SK-N-SH treated with all-trans-retinoic acid at 6 μM for 48 hours (cell line): ENCODE measurements at regions not wholly inside any gene's neighbourhood (a gene's known extent, or its start where the extent isn't known, plus 50 kb on each side); places are given as distances from the start of the nearest gene placed in this dataset.
A peak's percentile ranks its signal among the peaks of the same experiment; 100 is the strongest.

Experiments
- ATAC-seq: fragments of 200-7000 bp; cut with Tn5 transposase; 3 replicates; pipeline ENCODE4 v1.9.1; 2020; ENCODE audit warnings: mild to moderate bottlenecking, moderate library complexity
- ARNTL ChIP-seq: fragments of 450-650 bp; formaldehyde crosslinking; IDR thresholded peaks from 2 replicates; pipeline ENCODE4 v1.5.0; 2020; ENCODE audit warnings: low read depth, mild to moderate bottlenecking, moderate library complexity, borderline replicate concordance
- BACH2 ChIP-seq: fragments of 250-450 bp; sonication (Bioruptor Pico); IDR thresholded peaks from 2 replicates; pipeline ENCODE4 v1.9.0; 2021; ENCODE audit warnings: mild to moderate bottlenecking, borderline replicate concordance
- CSDC2 ChIP-seq: fragments of 250-450 bp; sonication (Bioruptor Pico); IDR thresholded peaks from 2 replicates; pipeline ENCODE4 v1.5.0; 2020; ENCODE audit warnings: mild to moderate bottlenecking, moderate library complexity
- ESRRG ChIP-seq: fragments of 250-450 bp; sonication (Bioruptor Pico); IDR thresholded peaks from 2 replicates; pipeline ENCODE4 v1.6.1; 2021; ENCODE audit warnings: mild to moderate bottlenecking
- ISL1 ChIP-seq: fragments of 250-450 bp; sonication (Bioruptor Pico); IDR thresholded peaks from 2 replicates; pipeline ENCODE4 v2.1.2; 2022; ENCODE audit warnings: mild to moderate bottlenecking, moderate library complexity
- OSR1 ChIP-seq: fragments of 250-450 bp; sonication (Bioruptor Pico); IDR thresholded peaks from 2 replicates; pipeline ENCODE4 v1.8.0; 2022; ENCODE audit warnings: moderate library complexity, mild to moderate bottlenecking, inconsistent platforms
- RARB ChIP-seq: fragments of 250-450 bp; sonication (Bioruptor Pico); IDR thresholded peaks from 2 replicates; pipeline ENCODE4 v1.8.0; 2021; ENCODE audit warnings: mild to moderate bottlenecking, moderate library complexity
- SNAI2 ChIP-seq: fragments of 250-450 bp; sonication (Bioruptor Pico); IDR thresholded peaks from 2 replicates; pipeline ENCODE4 v1.5.0; 2020; ENCODE audit warnings: mild to moderate bottlenecking, moderate library complexity
- TCF4 ChIP-seq: fragments of 250-450 bp; sonication (Bioruptor Pico); IDR thresholded peaks from 2 replicates; pipeline ENCODE4 v1.8.0; 2021; ENCODE audit warnings: mild to moderate bottlenecking, moderate library complexity, borderline replicate concordance
- TOX ChIP-seq: fragments of 250-450 bp; sonication (Bioruptor Pico); IDR thresholded peaks from 2 replicates; pipeline ENCODE4 v1.8.0; 2021; ENCODE audit warnings: mild to moderate bottlenecking, moderate library complexity, borderline replicate concordance
- ZC3H10 ChIP-seq: fragments of 250-450 bp; sonication (Bioruptor Pico); IDR thresholded peaks from 2 replicates; pipeline ENCODE4 v1.5.1; 2021; ENCODE audit warnings: mild to moderate bottlenecking, moderate library complexity
- ZFP3 ChIP-seq: fragments of 250-450 bp; sonication (Bioruptor Pico); IDR thresholded peaks from 2 replicates; pipeline ENCODE4 v1.5.0; 2020; ENCODE audit warnings: mild to moderate bottlenecking, moderate library complexity
- ZFP30 ChIP-seq: fragments of 450-650 bp; formaldehyde crosslinking; IDR thresholded peaks from 2 replicates; pipeline ENCODE4 v1.5.0; 2022; ENCODE audit warnings: mild to moderate bottlenecking, moderate library complexity
- ZNF565 ChIP-seq: fragments of 450-650 bp; formaldehyde crosslinking; conservative IDR thresholded peaks from 2 replicates; pipeline ENCODE4 v1.5.0; 2020; ENCODE audit warnings: low read depth, mild to moderate bottlenecking, moderate library complexity
- ZNF70 ChIP-seq: fragments of 450-650 bp; formaldehyde crosslinking; IDR thresholded peaks from 2 replicates; pipeline ENCODE4 v1.5.0; 2020; ENCODE audit warnings: mild to moderate bottlenecking, moderate library complexity
- ZNF8 ChIP-seq: fragments of 450-650 bp; formaldehyde crosslinking; IDR thresholded peaks from 2 replicates; pipeline ENCODE4 v1.5.0; 2020; ENCODE audit warnings: mild to moderate bottlenecking, moderate library complexity
- TF ChIP-seq, protein P1 (sequence below): fragments of 250-450 bp; sonication (Bioruptor Pico); IDR thresholded peaks from 2 replicates; pipeline ENCODE4 v1.5.1; 2020; ENCODE audit warnings: low read depth, mild to moderate bottlenecking, moderate library complexity
- TF ChIP-seq, protein P2 (sequence below): fragments of 250-450 bp; sonication (Bioruptor Pico); IDR thresholded peaks from 2 replicates; pipeline ENCODE4 v1.8.0; 2020; ENCODE audit warnings: mild to moderate bottlenecking, moderate library complexity, borderline replicate concordance
- TF ChIP-seq, protein P3 (sequence below): fragments of 250-450 bp; sonication (Bioruptor Pico); IDR thresholded peaks from 2 replicates; pipeline ENCODE4 v1.8.0; 2021; ENCODE audit warnings: low read depth, mild to moderate bottlenecking, moderate library complexity, borderline replicate concordance
- TF ChIP-seq, protein P4 (sequence below): fragments of 250-450 bp; sonication (Bioruptor Pico); IDR thresholded peaks from 2 replicates; pipeline ENCODE4 v1.5.0; 2020; ENCODE audit warnings: mild to moderate bottlenecking, moderate library complexity
- TF ChIP-seq, protein P5 (sequence below): fragments of 250-450 bp; sonication (Bioruptor Pico); IDR thresholded peaks from 2 replicates; pipeline ENCODE4 v1.5.1; 2021; ENCODE audit warnings: mild to moderate bottlenecking, moderate library complexity

DNA sequence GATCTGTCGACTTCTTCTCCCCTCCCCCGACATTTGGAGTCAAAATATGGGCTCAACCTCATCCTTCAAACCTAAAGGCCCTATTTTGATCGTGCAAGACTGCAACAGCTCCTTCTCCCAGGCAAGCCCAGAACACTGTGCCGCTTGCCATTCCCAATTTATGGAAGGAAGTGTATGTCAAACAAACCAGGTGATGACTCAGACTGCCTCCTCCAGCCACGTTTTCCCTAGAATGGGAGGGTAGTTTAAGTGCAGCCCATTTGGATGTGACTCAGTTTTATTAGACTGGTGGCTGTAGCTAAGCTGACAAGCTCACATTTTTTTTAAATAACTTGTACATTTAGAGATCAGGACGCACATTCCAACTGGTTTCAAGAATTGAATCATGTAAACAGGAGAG is 570.4 kb upstream of the DIPK2B start:
- ATAC-seq: peak; percentile 68
- TF ChIP-seq RARB (CRISPR knock-in tag) (0 out of 2 replicates have a peak, but pooled peaks have one; percentile 46), TOX (CRISPR knock-in tag) (peak; percentile 64; the same call in 1 of the 2 replicates), TCF4 (no peak)

DNA sequence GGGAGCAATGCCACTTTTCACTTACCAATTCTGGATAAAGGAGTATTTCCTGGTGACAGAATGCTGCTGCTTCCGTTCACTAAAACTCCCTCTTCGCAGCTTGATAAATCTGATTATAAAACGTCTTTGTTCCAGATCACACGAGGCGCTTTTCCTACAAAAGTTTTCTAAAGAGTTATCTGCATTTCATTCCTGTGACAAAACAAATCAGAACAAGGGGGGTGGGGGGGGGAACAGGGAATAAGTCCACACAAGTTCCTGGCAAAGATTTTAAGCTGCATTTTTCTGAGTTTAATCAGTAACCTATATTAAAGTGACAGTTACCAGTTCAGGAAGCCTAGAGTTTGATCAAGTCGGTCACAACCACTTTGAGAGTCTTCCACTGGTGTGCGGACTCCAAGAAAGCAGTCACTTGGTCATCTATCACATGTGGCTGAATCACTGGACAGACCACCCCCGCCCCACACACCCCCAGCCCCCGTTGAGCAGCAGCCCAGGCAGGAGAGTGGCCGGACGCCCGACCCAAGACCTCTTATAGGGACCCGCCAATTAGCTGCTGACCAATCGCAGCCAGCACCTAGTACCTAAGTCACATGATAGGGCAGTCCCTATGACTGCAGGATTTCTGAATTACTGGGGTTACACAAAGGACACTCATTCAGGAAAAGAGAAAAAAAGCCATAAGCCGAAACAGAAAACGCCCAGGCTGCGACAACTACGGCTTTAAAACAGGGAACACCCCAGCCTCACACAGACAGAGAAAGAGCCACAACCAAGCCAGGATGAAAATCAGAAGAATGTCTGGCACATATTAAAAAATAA is 569.3 kb upstream of the DIPK2B start:
- no peak for TF ChIP-seq ESRRG
- no peak for TF ChIP-seq ZNF565 (CRISPR knock-in tag)
- TF ChIP-seq, protein P1, sequence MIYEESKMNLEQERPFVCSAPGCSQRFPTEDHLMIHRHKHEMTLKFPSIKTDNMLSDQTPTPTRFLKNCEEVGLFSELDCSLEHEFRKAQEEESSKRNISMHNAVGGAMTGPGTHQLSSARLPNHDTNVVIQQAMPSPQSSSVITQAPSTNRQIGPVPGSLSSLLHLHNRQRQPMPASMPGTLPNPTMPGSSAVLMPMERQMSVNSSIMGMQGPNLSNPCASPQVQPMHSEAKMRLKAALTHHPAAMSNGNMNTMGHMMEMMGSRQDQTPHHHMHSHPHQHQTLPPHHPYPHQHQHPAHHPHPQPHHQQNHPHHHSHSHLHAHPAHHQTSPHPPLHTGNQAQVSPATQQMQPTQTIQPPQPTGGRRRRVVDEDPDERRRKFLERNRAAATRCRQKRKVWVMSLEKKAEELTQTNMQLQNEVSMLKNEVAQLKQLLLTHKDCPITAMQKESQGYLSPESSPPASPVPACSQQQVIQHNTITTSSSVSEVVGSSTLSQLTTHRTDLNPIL: no peak
- TF ChIP-seq RARB (CRISPR knock-in tag): no peak
- TF ChIP-seq ISL1 (CRISPR knock-in tag): no peak
- no peak for TF ChIP-seq ZFP3 (CRISPR knock-in tag)
- no peak for TF ChIP-seq ZNF8 (CRISPR knock-in tag)
- no peak for TF ChIP-seq ZC3H10
- no peak for TF ChIP-seq TCF4
- no peak for TF ChIP-seq TOX (CRISPR knock-in tag)
- TF ChIP-seq, protein P2, sequence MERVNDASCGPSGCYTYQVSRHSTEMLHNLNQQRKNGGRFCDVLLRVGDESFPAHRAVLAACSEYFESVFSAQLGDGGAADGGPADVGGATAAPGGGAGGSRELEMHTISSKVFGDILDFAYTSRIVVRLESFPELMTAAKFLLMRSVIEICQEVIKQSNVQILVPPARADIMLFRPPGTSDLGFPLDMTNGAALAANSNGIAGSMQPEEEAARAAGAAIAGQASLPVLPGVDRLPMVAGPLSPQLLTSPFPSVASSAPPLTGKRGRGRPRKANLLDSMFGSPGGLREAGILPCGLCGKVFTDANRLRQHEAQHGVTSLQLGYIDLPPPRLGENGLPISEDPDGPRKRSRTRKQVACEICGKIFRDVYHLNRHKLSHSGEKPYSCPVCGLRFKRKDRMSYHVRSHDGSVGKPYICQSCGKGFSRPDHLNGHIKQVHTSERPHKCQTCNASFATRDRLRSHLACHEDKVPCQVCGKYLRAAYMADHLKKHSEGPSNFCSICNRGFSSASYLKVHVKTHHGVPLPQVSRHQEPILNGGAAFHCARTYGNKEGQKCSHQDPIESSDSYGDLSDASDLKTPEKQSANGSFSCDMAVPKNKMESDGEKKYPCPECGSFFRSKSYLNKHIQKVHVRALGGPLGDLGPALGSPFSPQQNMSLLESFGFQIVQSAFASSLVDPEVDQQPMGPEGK (CRISPR knock-in tag): no peak
- no peak for TF ChIP-seq SNAI2 (CRISPR knock-in tag)
- TF ChIP-seq ZFP30 (CRISPR knock-in tag): no peak
- no peak for TF ChIP-seq OSR1
- TF ChIP-seq CSDC2: no peak
- peak; percentile 73 for ATAC-seq

DNA sequence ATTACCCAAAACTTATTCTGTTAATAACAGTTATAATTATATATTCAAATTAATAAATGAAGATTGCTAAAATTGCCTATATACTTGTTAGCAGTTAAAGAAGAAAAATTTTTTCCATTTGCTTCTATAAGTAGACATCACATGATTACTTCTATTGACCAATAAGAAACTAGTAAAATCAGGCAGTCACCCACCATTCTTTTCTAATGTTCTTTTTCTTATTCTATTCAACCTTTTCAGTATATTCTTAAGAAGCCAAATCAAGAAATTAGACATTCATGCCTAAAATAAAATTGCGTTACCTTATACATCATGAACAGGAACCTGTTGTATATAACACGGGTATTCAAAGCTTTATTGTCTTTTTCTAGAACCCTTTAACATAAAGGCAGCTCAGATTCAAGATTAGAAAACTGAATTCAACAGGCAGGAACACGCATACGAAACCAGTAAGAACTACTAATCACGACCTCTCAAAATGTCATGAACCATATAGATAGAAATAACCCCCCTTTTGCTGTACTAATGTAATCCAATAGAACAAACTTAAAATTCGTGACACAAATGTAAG is 568.1 kb upstream of the DIPK2B start:
- no peak for TF ChIP-seq TCF4
- TF ChIP-seq SNAI2 (CRISPR knock-in tag): no peak
- TF ChIP-seq, protein P3, sequence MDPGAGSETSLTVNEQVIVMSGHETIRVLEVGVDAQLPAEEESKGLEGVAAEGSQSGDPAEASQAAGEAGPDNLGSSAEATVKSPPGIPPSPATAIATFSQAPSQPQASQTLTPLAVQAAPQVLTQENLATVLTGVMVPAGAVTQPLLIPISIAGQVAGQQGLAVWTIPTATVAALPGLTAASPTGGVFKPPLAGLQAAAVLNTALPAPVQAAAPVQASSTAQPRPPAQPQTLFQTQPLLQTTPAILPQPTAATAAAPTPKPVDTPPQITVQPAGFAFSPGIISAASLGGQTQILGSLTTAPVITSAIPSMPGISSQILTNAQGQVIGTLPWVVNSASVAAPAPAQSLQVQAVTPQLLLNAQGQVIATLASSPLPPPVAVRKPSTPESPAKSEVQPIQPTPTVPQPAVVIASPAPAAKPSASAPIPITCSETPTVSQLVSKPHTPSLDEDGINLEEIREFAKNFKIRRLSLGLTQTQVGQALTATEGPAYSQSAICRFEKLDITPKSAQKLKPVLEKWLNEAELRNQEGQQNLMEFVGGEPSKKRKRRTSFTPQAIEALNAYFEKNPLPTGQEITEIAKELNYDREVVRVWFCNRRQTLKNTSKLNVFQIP: no peak
- no peak for TF ChIP-seq BACH2 (CRISPR knock-in tag)
- no peak for TF ChIP-seq ZFP30 (CRISPR knock-in tag)
- TF ChIP-seq ARNTL (CRISPR knock-in tag): no peak
- TF ChIP-seq, protein P1: no peak
- no peak for TF ChIP-seq ZFP3 (CRISPR knock-in tag)
- TF ChIP-seq ZNF8 (CRISPR knock-in tag): no peak
- TF ChIP-seq ISL1 (CRISPR knock-in tag): no peak
- no peak for ATAC-seq

DNA sequence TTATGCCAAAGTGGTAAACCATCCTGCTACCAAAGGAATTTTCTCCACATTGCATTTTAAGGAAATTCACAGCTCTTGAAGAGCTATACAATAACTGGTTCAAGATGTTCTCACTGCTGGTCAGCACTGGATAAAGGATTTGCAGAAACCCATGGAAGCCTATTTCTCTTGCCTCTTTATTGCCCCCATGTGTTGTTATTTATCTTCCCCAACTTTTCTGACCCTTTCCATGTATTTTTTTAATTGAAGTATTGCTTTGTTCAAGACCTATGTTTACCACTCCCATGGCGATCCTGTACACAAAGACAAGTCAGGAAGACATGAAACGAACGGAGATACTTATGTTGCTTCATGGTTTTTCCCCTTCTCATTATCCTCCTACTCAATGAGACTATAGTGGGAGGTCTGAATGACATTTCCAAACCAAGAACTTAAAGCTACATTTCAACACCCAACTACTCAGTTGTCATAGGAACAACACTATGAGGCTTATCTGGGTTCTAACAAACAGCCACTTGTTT is 566.4 kb upstream of the DIPK2B start:
- ATAC-seq: no peak
- no peak for TF ChIP-seq ZFP30 (CRISPR knock-in tag)
- no peak for TF ChIP-seq BACH2 (CRISPR knock-in tag)
- no peak for TF ChIP-seq ARNTL (CRISPR knock-in tag)
- TF ChIP-seq ESRRG: no peak
- no peak for TF ChIP-seq ISL1 (CRISPR knock-in tag)
- TF ChIP-seq, protein P4, sequence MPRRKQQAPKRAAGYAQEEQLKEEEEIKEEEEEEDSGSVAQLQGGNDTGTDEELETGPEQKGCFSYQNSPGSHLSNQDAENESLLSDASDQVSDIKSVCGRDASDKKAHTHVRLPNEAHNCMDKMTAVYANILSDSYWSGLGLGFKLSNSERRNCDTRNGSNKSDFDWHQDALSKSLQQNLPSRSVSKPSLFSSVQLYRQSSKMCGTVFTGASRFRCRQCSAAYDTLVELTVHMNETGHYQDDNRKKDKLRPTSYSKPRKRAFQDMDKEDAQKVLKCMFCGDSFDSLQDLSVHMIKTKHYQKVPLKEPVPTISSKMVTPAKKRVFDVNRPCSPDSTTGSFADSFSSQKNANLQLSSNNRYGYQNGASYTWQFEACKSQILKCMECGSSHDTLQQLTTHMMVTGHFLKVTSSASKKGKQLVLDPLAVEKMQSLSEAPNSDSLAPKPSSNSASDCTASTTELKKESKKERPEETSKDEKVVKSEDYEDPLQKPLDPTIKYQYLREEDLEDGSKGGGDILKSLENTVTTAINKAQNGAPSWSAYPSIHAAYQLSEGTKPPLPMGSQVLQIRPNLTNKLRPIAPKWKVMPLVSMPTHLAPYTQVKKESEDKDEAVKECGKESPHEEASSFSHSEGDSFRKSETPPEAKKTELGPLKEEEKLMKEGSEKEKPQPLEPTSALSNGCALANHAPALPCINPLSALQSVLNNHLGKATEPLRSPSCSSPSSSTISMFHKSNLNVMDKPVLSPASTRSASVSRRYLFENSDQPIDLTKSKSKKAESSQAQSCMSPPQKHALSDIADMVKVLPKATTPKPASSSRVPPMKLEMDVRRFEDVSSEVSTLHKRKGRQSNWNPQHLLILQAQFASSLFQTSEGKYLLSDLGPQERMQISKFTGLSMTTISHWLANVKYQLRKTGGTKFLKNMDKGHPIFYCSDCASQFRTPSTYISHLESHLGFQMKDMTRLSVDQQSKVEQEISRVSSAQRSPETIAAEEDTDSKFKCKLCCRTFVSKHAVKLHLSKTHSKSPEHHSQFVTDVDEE (CRISPR knock-in tag): no peak
- TF ChIP-seq ZNF565 (CRISPR knock-in tag): no peak
- TF ChIP-seq TCF4: no peak
- TF ChIP-seq ZNF8 (CRISPR knock-in tag): no peak
- no peak for TF ChIP-seq ZNF70 (CRISPR knock-in tag)
- TF ChIP-seq CSDC2: no peak
- TF ChIP-seq, protein P1: no peak
- TF ChIP-seq, protein P5, sequence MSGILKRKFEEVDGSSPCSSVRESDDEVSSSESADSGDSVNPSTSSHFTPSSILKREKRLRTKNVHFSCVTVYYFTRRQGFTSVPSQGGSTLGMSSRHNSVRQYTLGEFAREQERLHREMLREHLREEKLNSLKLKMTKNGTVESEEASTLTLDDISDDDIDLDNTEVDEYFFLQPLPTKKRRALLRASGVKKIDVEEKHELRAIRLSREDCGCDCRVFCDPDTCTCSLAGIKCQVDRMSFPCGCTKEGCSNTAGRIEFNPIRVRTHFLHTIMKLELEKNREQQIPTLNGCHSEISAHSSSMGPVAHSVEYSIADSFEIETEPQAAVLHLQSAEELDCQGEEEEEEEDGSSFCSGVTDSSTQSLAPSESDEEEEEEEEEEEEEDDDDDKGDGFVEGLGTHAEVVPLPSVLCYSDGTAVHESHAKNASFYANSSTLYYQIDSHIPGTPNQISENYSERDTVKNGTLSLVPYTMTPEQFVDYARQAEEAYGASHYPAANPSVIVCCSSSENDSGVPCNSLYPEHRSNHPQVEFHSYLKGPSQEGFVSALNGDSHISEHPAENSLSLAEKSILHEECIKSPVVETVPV (CRISPR knock-in tag): no peak
